MCF 10A (cell line): ENCODE measurements at regions not wholly inside any gene's neighbourhood (a gene's known extent, or its start where the extent isn't known, plus 50 kb on each side); places are given as distances from the start of the nearest gene placed in this dataset.

Source experiments
- BruUV-seq: library from RNA; stranded (reverse); fragments of 400-500 nt; replicated peaks from 2 replicates; lab custom pipeline; 2021; lab: Mats Ljungman, UMichigan
- CTCF ChIA-PET: fragments of 300-600 bp; sonication (Branson Sonifier 250); formaldehyde crosslinking; extraction: SDS; loops from one replicate; lab custom pipeline; 2021; ENCODE audit warnings: antibody characterized with exemption, inconsistent platforms; lab: Yijun Ruan, JAX
- POLR2A ChIA-PET: fragments of 300-600, 350-650 bp; sonication (Branson Sonifier 250); formaldehyde crosslinking; extraction: SDS; loops from one replicate; lab custom pipeline; 2020; ENCODE audit warnings: antibody characterized with exemption, inconsistent platforms; lab: Yijun Ruan, JAX
- DNase-seq: peaks from one replicate; pipeline ENCODE4 v3.0.0-alpha.2; 2018; ENCODE audit not compliant: unreplicated experiment
- H3K27ac Mint-ChIP-seq: one replicate; pipeline ENCODE4 v1.8.0; 2022; ENCODE audit warnings: mild to moderate bottlenecking, low read depth, mixed read lengths; ENCODE audit not compliant: unreplicated experiment
- H3K27me3 Mint-ChIP-seq: one replicate; pipeline ENCODE4 v1.8.0; 2022; ENCODE audit warnings: mixed read lengths; ENCODE audit not compliant: insufficient read depth, unreplicated experiment
- H3K36me3 Mint-ChIP-seq: one replicate; pipeline ENCODE4 v1.8.0; 2022; ENCODE audit warnings: mild to moderate bottlenecking, moderate library complexity, mixed read lengths; ENCODE audit not compliant: insufficient read depth, unreplicated experiment
- H3K4me1 Mint-ChIP-seq: one replicate; pipeline ENCODE4 v1.8.0; 2022; ENCODE audit warnings: mixed read lengths; ENCODE audit not compliant: insufficient read depth, unreplicated experiment
- H3K4me3 Mint-ChIP-seq: one replicate; pipeline ENCODE4 v1.8.0; 2022; ENCODE audit warnings: mild to moderate bottlenecking, moderate library complexity, mixed read lengths; ENCODE audit not compliant: unreplicated experiment
- H3K9me3 Mint-ChIP-seq: one replicate; pipeline ENCODE4 v1.8.0; 2022; ENCODE audit warnings: mixed read lengths; ENCODE audit not compliant: unreplicated experiment
- CTCF ChIP-seq: fragments of 200-600 bp; IDR thresholded peaks from one replicate; pipeline ENCODE4 v1.8.0; 2022; ENCODE audit warnings: antibody characterized with exemption, mild to moderate bottlenecking; ENCODE audit not compliant: unreplicated experiment
- intact Hi-C: fragments of 100-400 bp; cut with micrococcal nuclease; formaldehyde crosslinking; loops from 2 replicates; pipeline ENCODE4 v1.14.1; 2022

- no TSS peak for BruUV-seq
- no peaks in the 10 kb centered on the region for H3K27me3 Mint-ChIP-seq
Observed at GRCh38 chr7:69250958-69251357, 347.3 kb upstream of the AUTS2 start.

GRCh38 chr7:69254643-69255042 lies 343.6 kb upstream of the AUTS2 start:
- no TSS peak for BruUV-seq
- no peaks in the 10 kb centered on the region for H3K4me1 Mint-ChIP-seq
- no peak for DNase-seq
- POLR2A ChIA-PET, result no interaction called here
- no peaks in the 10 kb centered on the region for H3K27me3 Mint-ChIP-seq
- intact Hi-C loops, result no loop called here
- H3K27ac Mint-ChIP-seq, result no peak overlapping the region
- H3K36me3 Mint-ChIP-seq, result no peaks in the 10 kb centered on the region
- CTCF ChIA-PET, result no interaction called here
- no peak for TF ChIP-seq CTCF
- no peak overlapping the region for H3K4me3 Mint-ChIP-seq
- peaks cover 67% of the 10 kb centered on the region for H3K9me3 Mint-ChIP-seq

More at GRCh38 chr7:69250958-69251357, 347.3 kb upstream of the AUTS2 start:
- CTCF ChIA-PET, result interaction anchor here (0.6 kb wide), 1 partner anchor 1727 kb away, joined by 3 read pairs; no protein-coding TSS in a partner anchor
- POLR2A ChIA-PET, result no interaction called here
- no peak for DNase-seq
- no peak overlapping the region for H3K27ac Mint-ChIP-seq
- TF ChIP-seq CTCF, result no peak
- no peak overlapping the region for H3K4me3 Mint-ChIP-seq
- no peaks in the 10 kb centered on the region for H3K4me1 Mint-ChIP-seq
- H3K9me3 Mint-ChIP-seq, result peaks cover 48% of the 10 kb centered on the region
- intact Hi-C loops, result no loop called here
- peaks cover 4% of the 10 kb centered on the region for H3K36me3 Mint-ChIP-seq

- Mint-ChIP-seq H3K36me3 (no peaks in the 10 kb centered on the region), H3K4me3 (no peak overlapping the region), H3K4me1 (no peaks in the 10 kb centered on the region), H3K27ac (no peak overlapping the region), H3K9me3 (peaks cover 53% of the 10 kb centered on the region), H3K27me3 (no peaks in the 10 kb centered on the region)
- DNase-seq, result no peak
- no TSS peak for BruUV-seq
- ChIA-PET POLR2A (no interaction called here), CTCF (no interaction called here)
- intact Hi-C loops, result no loop called here
- no peak for TF ChIP-seq CTCF
Observed at GRCh38 chr7:69256634-69257081, 341.6 kb upstream of the AUTS2 start.

- DNase-seq, result no peak
- no peaks in the 10 kb centered on the region for H3K36me3 Mint-ChIP-seq
- ChIA-PET CTCF (no interaction called here), POLR2A (no interaction called here)
- no peak for TF ChIP-seq CTCF
- H3K4me1 Mint-ChIP-seq, result no peaks in the 10 kb centered on the region
- intact Hi-C loops, result no loop called here
- no peak overlapping the region for H3K27ac Mint-ChIP-seq
- no peak overlapping the region for H3K4me3 Mint-ChIP-seq
- BruUV-seq, result no TSS peak
- no peaks in the 10 kb centered on the region for H3K27me3 Mint-ChIP-seq
- peaks cover 49% of the 10 kb centered on the region for H3K9me3 Mint-ChIP-seq
Observed at GRCh38 chr7:69257592-69257991, 340.7 kb upstream of the AUTS2 start.
